ENCODE measurements at regions not wholly inside any gene's neighbourhood (a gene's known extent, or its start where the extent isn't known, plus 50 kb on each side); places are given as distances from the start of the nearest gene placed in this dataset.

GRCh38 chr5:42131081-42131480 lies 206.0 kb downstream of the FBXO4 start:
- TF ChIP-seq POLR2A (IDR thresholded peaks at IDR 0.05) = no peak
- no peak for TF ChIP-seq POLR2AphosphoS5 (IDR thresholded peaks at IDR 0.05)
- TF ChIP-seq CTCF (IDR thresholded peaks at IDR 0.05) = no peak
- no peak overlapping the region for H3K27ac ChIP-seq
- H3K4me1 ChIP-seq (replicated peaks) = no peaks in the 10 kb centered on the region
- no peak for DNase-seq (ENCODE audit: low spot score)
- H3K36me3 ChIP-seq = no peaks in the 10 kb centered on the region
- no peak overlapping the region for H3K4me3 ChIP-seq
- intact Hi-C loops (cut with DNase I) = no loop called here
- no peaks in the 10 kb centered on the region for H3K9me3 ChIP-seq
- H3K27me3 ChIP-seq (replicated peaks; ENCODE audit: insufficient read depth) = no peaks in the 10 kb centered on the region
- WGBS = 88% methylated on average over 2 of the region's 2 CpGs

DNA sequence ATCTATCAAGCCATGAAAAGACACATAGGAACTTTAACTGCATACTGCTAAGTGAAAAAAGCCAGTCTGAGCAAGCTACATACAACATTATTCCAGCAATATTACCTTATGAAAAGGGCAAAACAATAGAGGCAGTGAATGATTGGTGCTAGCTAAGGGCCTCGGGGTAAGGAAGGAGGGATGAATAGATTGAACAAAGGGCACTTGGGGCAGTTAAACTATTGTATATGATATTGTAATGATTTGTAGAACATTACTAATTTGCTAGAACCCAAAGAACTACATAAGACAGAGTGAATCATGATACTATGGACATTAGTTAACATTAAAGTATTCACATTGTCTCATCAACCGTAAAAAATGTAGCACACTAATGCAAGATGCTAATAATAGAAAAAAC lies 218.3 kb downstream of the FBXO4 start:
- WGBS = 84% methylated on average over 2 of the region's 2 CpGs
- TF ChIP-seq POLR2A (IDR thresholded peaks at IDR 0.05) = no peak
- TF ChIP-seq POLR2AphosphoS5 (IDR thresholded peaks at IDR 0.05) = no peak
- TF ChIP-seq CTCF (IDR thresholded peaks at IDR 0.05) = no peak

DNA sequence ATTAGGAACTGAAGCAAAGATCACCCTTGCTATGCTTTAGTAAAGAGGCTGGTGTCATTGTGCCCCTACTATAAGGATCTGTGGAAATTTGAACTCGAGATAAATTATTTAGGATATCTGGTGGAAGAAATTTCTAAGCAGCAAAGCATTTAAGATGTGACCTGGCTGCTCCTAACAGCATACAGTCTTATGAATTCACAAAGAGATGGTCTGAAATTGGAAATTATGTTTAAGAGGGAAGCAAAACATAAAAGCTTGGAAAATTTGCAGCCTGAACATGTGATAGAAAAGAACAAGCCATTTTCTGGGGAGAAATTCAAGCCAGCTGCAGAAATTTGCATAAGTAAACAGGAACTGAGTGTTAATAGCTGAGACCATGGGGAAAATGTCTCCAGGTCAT lies 223.7 kb downstream of the FBXO4 start:
- intact Hi-C loops (cut with DNase I) = no loop called here
- Histone ChIP-seq H3K9me3 (no peaks in the 10 kb centered on the region), H3K4me3 (no peak overlapping the region), H3K27me3 (replicated peaks; ENCODE audit: insufficient read depth) (no peaks in the 10 kb centered on the region), H3K4me1 (replicated peaks) (no peaks in the 10 kb centered on the region), H3K27ac (no peak overlapping the region), H3K36me3 (no peaks in the 10 kb centered on the region)
- TF ChIP-seq POLR2A (IDR thresholded peaks at IDR 0.05) (no peak), CTCF (IDR thresholded peaks at IDR 0.05) (no peak), POLR2AphosphoS5 (IDR thresholded peaks at IDR 0.05) (no peak)
- 48% methylated on average over 1 of the region's 1 CpG for WGBS
- no peak for DNase-seq (ENCODE audit: low spot score)

More for the DNA sequence above, 218.3 kb downstream of the FBXO4 start:
- DNase-seq (ENCODE audit: low spot score) = no peak
- H3K27ac ChIP-seq = no peak overlapping the region
- intact Hi-C loops (cut with DNase I) = no loop called here
- H3K27me3 ChIP-seq (replicated peaks; ENCODE audit: insufficient read depth) = no peaks in the 10 kb centered on the region
- H3K4me3 ChIP-seq = no peak overlapping the region
- H3K4me1 ChIP-seq (replicated peaks) = no peaks in the 10 kb centered on the region
- no peaks in the 10 kb centered on the region for H3K9me3 ChIP-seq
- H3K36me3 ChIP-seq = no peaks in the 10 kb centered on the region

- TF ChIP-seq POLR2A (IDR thresholded peaks at IDR 0.05) (no peak), CTCF (IDR thresholded peaks at IDR 0.05) (no peak), POLR2AphosphoS5 (IDR thresholded peaks at IDR 0.05) (no peak)
- 54% methylated on average over 3 of the region's 3 CpGs for WGBS
Measured at GRCh38 chr5:42157215-42157614, 232.1 kb downstream of the FBXO4 start.

GRCh38 chr5:42163083-42163482 lies 238.0 kb downstream of the FBXO4 start:
- DNase-seq (ENCODE audit: low spot score) = no peak
- Histone ChIP-seq H3K27me3 (replicated peaks; ENCODE audit: insufficient read depth) (no peaks in the 10 kb centered on the region), H3K4me3 (no peak overlapping the region), H3K4me1 (replicated peaks) (no peaks in the 10 kb centered on the region), H3K9me3 (no peaks in the 10 kb centered on the region), H3K36me3 (no peaks in the 10 kb centered on the region), H3K27ac (no peak overlapping the region)
- WGBS = 100% methylated on average over 1 of the region's 1 CpG
- intact Hi-C loops (cut with DNase I) = no loop called here
- no peak for TF ChIP-seq POLR2AphosphoS5 (IDR thresholded peaks at IDR 0.05)
- no peak for TF ChIP-seq POLR2A (IDR thresholded peaks at IDR 0.05)
- no peak for TF ChIP-seq CTCF (IDR thresholded peaks at IDR 0.05)

More at GRCh38 chr5:42157215-42157614, 232.1 kb downstream of the FBXO4 start:
- Histone ChIP-seq H3K4me3 (no peak overlapping the region), H3K9me3 (no peaks in the 10 kb centered on the region), H3K36me3 (no peaks in the 10 kb centered on the region), H3K27ac (no peak overlapping the region), H3K4me1 (replicated peaks) (no peaks in the 10 kb centered on the region), H3K27me3 (replicated peaks; ENCODE audit: insufficient read depth) (no peaks in the 10 kb centered on the region)
- DNase-seq (ENCODE audit: low spot score) = no peak
- intact Hi-C loops (cut with DNase I) = no loop called here
